ENCODE measurements at regions not wholly inside any gene's neighbourhood (a gene's known extent, or its start where the extent isn't known, plus 50 kb on each side); places are given as distances from the start of the nearest gene placed in this dataset.

DNA sequence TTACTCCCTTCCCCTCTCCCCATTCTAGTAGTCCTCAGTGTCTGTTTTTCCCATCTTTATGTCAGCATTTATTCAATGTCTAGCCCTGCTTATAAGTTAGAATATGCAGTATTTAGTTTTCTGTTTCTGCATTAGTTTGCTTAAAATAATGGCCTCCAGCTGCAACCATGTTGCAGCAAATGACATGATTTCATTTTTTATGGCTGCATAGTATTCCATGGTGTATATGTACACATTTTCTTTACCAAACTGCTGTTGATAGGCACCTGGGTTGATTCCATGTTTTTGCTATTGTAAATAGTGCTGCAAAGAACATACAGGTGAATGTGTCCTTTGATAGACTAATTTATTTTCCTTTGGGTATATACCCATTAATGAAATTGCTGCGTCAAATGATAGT lies 267.7 kb downstream of the SRGAP2C start:
- Histone ChIP-seq H3K9me3 (ENCODE audit: control insufficient read depth in 4 of 4, low read length in 3 of 4) (no peaks in the 10 kb centered on the region), H3K4me3 (ENCODE audit: low read depth in 1 of 3, low read length in 3 of 3) (no peak overlapping the region), H3K27me3 (ENCODE audit: control insufficient read depth in 4 of 4, insufficient read depth in 4 of 4, low read length in 3 of 4) (no peaks in the 10 kb centered on the region), H3K36me3 (ENCODE audit: control insufficient read depth in 4 of 4, insufficient read depth in 3 of 4, low read depth in 1 of 4, low read length in 3 of 4) (no peaks in the 10 kb centered on the region), H3K27ac (ENCODE audit: low read depth in 1 of 2, low read length in 2 of 2) (no peak overlapping the region), H3K9ac (ENCODE audit: low read depth in 1 of 2, low read length in 2 of 2) (no peak overlapping the region), H3K4me1 (ENCODE audit: control insufficient read depth in 4 of 4, insufficient read depth in 4 of 4, low read length in 3 of 4) (no peaks in the 10 kb centered on the region)
- WGBS: 97% methylated on average over 1 of the region's 1 CpG
- DNase-seq (ENCODE audit: low spot score): no peak
- TF ChIP-seq FOXA2 (IDR thresholded peaks at IDR 0.05) (no peak), YY1 (IDR thresholded peaks at IDR 0.05) (no peak), JUND (IDR thresholded peaks at IDR 0.05) (no peak), TAF1 (conservative IDR thresholded peaks at IDR 0.05) (no peak), RAD21 (IDR thresholded peaks at IDR 0.05) (no peak), GABPA (IDR thresholded peaks at IDR 0.05 in 1 of 2, conservative IDR thresholded peaks at IDR 0.05 in 1 of 2) (no peak), ZBTB33 (IDR thresholded peaks at IDR 0.05) (no peak), REST (IDR thresholded peaks at IDR 0.05) (no peak), ATF3 (IDR thresholded peaks at IDR 0.05) (no peak), HNF4G (IDR thresholded peaks at IDR 0.05) (no peak), NR2F2 (IDR thresholded peaks at IDR 0.05) (no peak), SP1 (IDR thresholded peaks at IDR 0.05) (no peak), EGR1 (IDR thresholded peaks at IDR 0.05; ENCODE audit: low read depth in 2 of 2) (no peak), FOXA1 (IDR thresholded peaks at IDR 0.05) (no peak), RXRA (IDR thresholded peaks at IDR 0.05) (no peak), HNF4A (conservative IDR thresholded peaks at IDR 0.05) (no peak)
- TF ChIP-seq, protein P1, sequence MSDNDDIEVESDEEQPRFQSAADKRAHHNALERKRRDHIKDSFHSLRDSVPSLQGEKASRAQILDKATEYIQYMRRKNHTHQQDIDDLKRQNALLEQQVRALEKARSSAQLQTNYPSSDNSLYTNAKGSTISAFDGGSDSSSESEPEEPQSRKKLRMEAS (IDR thresholded peaks at IDR 0.05): no peak
- TF ChIP-seq, protein P2, sequence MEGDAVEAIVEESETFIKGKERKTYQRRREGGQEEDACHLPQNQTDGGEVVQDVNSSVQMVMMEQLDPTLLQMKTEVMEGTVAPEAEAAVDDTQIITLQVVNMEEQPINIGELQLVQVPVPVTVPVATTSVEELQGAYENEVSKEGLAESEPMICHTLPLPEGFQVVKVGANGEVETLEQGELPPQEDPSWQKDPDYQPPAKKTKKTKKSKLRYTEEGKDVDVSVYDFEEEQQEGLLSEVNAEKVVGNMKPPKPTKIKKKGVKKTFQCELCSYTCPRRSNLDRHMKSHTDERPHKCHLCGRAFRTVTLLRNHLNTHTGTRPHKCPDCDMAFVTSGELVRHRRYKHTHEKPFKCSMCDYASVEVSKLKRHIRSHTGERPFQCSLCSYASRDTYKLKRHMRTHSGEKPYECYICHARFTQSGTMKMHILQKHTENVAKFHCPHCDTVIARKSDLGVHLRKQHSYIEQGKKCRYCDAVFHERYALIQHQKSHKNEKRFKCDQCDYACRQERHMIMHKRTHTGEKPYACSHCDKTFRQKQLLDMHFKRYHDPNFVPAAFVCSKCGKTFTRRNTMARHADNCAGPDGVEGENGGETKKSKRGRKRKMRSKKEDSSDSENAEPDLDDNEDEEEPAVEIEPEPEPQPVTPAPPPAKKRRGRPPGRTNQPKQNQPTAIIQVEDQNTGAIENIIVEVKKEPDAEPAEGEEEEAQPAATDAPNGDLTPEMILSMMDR (IDR thresholded peaks at IDR 0.05; ENCODE audit: low read depth, low read length, missing input control): no peak
